HepG2 (cell line): ENCODE measurements at regions not wholly inside any gene's neighbourhood (a gene's known extent, or its start where the extent isn't known, plus 50 kb on each side); places are given as distances from the start of the nearest gene placed in this dataset.

Experiments used
- MTF1 ChIP-seq: sonication (generic); formaldehyde crosslinking; IDR thresholded peaks from 2 replicates; pipeline ENCODE4 v1.5.0; 2020; ENCODE audit warnings: missing genetic modification reagents
- ZFP36 ChIP-seq: fragments of 150-350 bp; IDR thresholded peaks from 2 replicates; pipeline ENCODE4 v1.6.1; 2018; ENCODE audit warnings: borderline replicate concordance, low read length, low read depth; ENCODE audit not compliant: partially characterized antibody
- ZNF121 ChIP-seq: sonication (generic); formaldehyde crosslinking; IDR thresholded peaks from 2 replicates; pipeline ENCODE4 v1.5.0; 2020; ENCODE audit warnings: mild to moderate bottlenecking, missing genetic modification reagents
- TF ChIP-seq, protein P1 (sequence below): sonication (generic); formaldehyde crosslinking; IDR thresholded peaks from one replicate; pipeline ENCODE4 v1.5.1; 2020; ENCODE audit warnings: mild to moderate bottlenecking, missing genetic modification reagents; ENCODE audit errors: not compliant biosample characterization
- TF ChIP-seq, protein P2 (sequence below): sonication (generic); formaldehyde crosslinking; IDR thresholded peaks from 2 replicates; pipeline ENCODE4 v1.4.0; 2020; ENCODE audit warnings: missing genetic modification reagents, low read depth, mild to moderate bottlenecking, borderline replicate concordance

DNA sequence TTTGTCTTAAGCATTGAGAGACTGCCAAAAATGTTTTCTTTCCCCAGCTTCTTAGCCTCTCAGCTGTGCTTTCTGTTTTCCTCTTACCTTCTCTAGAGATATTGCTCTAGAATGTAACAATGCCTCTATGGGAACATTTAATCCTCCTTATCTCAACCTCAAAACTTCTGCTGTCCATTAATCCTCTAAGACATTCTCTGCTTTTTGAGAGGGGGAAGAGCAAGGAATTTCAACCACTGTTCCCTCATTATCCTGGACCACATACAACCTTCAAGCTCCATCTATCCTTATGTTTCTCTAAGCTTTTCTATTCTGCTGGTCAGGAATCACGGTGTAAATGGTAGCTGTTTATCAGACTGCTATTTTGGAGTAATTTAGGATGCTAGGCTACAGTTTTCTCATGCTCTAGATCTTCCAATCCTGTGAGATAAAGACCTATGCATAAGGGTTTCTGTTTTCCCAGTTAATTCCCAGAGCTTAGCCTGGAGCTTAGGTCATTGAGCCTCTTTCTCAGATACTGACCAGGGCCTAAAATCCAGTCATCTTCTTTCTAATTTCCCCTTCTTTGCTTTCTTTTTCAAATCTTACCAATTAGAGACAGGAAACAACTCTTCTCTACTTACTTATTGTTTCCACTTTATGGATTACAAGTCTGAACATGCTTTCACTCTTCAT lies 282.0 kb downstream of the CALCRL start (continued):
- TF ChIP-seq, protein P1, sequence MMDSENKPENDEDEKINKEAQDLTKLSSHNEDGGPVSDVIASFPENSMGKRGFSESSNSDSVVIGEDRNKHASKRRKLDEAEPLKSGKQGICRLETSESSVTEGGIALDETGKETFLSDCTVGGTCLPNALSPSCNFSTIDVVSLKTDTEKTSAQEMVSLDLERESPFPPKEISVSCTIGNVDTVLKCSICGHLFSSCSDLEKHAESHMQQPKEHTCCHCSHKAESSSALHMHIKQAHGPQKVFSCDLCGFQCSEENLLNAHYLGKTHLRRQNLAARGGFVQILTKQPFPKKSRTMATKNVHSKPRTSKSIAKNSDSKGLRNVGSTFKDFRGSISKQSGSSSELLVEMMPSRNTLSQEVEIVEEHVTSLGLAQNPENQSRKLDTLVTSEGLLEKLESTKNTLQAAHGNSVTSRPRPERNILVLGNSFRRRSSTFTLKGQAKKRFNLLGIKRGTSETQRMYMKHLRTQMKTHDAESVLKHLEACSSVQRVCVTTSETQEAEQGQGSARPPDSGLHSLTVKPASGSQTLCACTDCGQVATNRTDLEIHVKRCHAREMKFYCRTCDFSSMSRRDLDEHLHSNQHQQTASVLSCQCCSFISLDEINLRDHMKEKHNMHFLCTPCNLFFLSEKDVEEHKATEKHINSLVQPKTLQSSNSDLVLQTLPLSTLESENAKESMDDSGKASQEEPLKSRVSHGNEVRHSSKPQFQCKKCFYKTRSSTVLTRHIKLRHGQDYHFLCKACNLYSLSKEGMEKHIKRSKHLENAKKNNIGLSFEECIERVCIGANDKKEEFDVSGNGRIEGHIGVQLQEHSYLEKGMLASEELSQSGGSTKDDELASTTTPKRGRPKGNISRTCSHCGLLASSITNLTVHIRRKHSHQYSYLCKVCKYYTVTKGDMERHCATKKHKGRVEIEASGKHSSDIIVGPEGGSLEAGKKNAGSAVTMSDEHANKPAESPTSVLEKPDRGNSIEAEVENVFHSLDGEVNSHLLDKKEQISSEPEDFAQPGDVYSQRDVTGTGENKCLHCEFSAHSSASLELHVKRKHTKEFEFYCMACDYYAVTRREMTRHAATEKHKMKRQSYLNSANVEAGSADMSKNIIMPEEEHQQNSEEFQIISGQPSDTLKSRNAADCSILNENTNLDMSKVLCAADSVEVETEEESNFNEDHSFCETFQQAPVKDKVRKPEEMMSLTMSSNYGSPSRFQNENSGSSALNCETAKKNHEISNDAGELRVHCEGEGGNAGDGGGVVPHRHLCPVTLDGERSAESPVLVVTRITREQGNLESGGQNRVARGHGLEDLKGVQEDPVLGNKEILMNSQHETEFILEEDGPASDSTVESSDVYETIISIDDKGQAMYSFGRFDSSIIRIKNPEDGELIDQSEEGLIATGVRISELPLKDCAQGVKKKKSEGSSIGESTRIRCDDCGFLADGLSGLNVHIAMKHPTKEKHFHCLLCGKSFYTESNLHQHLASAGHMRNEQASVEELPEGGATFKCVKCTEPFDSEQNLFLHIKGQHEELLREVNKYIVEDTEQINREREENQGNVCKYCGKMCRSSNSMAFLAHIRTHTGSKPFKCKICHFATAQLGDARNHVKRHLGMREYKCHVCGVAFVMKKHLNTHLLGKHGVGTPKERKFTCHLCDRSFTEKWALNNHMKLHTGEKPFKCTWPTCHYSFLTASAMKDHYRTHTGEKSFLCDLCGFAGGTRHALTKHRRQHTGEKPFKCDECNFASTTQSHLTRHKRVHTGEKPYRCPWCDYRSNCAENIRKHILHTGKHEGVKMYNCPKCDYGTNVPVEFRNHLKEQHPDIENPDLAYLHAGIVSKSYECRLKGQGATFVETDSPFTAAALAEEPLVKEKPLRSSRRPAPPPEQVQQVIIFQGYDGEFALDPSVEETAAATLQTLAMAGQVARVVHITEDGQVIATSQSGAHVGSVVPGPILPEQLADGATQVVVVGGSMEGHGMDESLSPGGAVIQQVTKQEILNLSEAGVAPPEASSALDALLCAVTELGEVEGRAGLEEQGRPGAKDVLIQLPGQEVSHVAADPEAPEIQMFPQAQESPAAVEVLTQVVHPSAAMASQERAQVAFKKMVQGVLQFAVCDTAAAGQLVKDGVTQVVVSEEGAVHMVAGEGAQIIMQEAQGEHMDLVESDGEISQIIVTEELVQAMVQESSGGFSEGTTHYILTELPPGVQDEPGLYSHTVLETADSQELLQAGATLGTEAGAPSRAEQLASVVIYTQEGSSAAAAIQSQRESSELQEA (CRISPR knock-in tag), result no peak
- no peak for TF ChIP-seq ZFP36
- TF ChIP-seq ZNF121 (CRISPR knock-in tag), result no peak
- no peak for TF ChIP-seq MTF1
- TF ChIP-seq, protein P2, sequence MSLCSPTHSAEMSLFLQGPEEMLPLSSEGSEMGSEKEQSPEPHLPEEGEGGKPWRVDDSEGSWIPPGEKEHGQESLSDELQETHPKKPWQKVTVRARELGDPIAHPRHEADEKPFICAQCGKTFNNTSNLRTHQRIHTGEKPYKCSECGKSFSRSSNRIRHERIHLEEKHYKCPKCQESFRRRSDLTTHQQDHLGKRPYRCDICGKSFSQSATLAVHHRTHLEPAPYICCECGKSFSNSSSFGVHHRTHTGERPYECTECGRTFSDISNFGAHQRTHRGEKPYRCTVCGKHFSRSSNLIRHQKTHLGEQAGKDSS, result no peak
- TF ChIP-seq, all 625 proteins: peak for 0
